ENCODE measurements at regions not wholly inside any gene's neighbourhood (a gene's known extent, or its start where the extent isn't known, plus 50 kb on each side); places are given as distances from the start of the nearest gene placed in this dataset.

- TF ChIP-seq CTCF (conservative IDR thresholded peaks at IDR 0.05; ENCODE audit: low read length) (no peak), EZH2phosphoT487 (IDR thresholded peaks at IDR 0.05; ENCODE audit: borderline replicate concordance, low read depth, low read length) (no peak)
Measured at GRCh38 chr12:126855768-126856167, 1411.2 kb upstream of the TMEM132C start.
